Eye (tissue), 1 donor: ENCODE measurements at regions not wholly inside any gene's neighbourhood (a gene's known extent, or its start where the extent isn't known, plus 50 kb on each side); places are given as distances from the start of the nearest gene placed in this dataset.

Source experiments
- DNase-seq: peaks from one replicate; pipeline ENCODE4 v3.0.0-alpha.2; 2015

DNA sequence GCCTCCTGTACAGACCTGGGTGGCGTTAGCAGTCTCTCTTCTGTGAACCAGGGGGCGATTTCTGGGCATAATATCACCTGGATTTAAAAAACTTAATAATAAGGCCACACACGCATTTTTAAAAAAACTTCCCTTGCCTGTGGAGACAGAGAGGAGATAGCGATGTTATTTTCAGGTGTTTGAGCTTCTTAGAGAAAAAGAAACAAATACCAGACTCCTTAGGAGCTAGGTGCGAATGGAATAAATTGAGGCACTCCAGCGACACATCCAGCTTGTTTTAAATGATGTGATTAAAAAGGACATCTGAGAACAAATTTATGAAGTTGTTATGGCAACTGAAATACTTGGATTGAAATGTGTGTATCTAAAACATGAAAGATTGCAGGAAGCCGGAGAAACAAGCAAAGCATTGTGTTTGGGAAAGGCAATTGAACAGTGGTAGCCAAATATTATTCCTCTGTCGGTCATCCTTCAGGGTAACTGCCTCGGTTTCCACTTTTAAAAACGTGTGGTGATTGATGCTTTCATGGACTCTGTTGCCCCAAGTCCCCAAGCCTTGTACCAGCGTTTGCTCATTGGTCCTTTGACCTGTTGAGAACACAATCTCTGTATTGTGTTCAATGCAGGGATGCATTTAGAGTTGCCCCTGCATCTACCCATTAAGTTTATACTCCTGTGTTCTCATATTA, 158.7 kb downstream of the TM9SF2 start:
- peak; percentile 63 for DNase-seq

- peak; percentile 62 for DNase-seq
Observed at GRCh38 chr13:99659226-99659625, 158.0 kb downstream of the TM9SF2 start.

GRCh38 chr13:99658261-99658991, 157.2 kb downstream of the TM9SF2 start:
- DNase-seq: peak; percentile 94

- DNase-seq: no peak
Observed at GRCh38 chr13:99657848-99658260, 156.6 kb downstream of the TM9SF2 start.

DNA sequence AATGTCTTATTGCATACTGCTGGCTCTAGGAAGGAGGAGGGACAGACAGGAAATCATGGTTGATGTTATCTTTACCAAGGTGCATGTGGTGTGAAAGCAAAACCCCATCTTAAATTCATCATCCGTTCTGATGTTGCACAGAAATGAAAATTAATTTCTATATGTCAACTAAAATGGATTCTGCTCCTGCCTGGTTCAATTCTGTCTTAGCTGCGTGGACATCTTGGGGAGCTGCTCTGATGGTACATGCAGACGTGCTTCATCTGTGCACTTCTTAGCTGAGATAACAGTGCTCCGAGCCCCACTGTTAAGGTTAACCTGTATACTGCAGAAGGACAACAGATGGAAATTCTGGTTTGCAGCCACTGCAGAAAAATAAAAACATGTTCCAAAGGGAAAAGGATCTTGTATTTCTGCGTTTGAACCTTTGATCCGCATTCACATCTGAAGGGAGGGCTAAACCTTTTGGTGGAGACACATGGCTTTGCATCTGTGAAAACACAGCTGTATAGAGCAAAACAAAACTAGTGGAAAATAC, 155.6 kb downstream of the TM9SF2 start:
- peak; percentile 68 for DNase-seq

- peak; percentile 95 for DNase-seq
Observed at GRCh38 chr13:99656092-99656745, 154.9 kb downstream of the TM9SF2 start.

GRCh38 chr13:99655351-99656091, 154.2 kb downstream of the TM9SF2 start:
- no peak for DNase-seq

DNA sequence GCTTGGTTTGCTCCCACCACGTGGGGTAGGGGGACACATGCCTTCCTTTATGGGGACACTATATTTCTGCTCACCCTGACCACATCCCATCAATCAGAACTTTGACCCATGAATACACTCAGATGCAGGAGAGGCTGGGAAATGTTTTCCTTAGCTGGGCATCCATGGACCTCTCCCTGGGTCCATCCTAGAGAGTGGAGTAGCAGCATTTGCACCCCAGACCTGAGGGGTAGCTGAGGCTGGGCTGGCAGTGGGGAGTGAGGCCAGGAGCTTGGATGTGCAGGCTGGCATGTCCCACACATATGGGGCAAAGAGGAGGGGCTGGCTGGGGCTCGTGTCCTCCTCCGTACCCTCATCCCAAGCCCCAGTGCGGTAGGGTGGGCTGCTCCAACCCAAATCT, 152.8 kb downstream of the TM9SF2 start:
- no peak for DNase-seq

DNA sequence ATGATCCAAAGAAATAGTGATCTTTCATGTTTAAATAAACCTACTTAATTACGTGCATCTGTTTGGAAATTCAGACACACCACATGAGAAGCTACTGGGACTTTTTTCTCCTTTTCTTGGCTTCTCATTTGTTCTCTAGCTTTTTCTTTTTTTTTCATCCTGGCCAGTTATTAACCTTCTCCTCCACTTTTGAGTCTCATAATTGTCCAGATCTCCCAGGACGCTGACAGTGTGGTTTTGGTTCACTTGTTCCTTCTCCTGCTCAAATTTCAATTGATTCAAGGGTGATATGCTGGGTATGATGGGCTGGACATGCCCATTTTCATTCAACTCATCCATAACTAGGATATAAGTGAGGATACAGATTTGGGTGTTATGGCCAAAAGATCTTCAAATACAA, 152.3 kb downstream of the TM9SF2 start:
- DNase-seq: no peak

DNA sequence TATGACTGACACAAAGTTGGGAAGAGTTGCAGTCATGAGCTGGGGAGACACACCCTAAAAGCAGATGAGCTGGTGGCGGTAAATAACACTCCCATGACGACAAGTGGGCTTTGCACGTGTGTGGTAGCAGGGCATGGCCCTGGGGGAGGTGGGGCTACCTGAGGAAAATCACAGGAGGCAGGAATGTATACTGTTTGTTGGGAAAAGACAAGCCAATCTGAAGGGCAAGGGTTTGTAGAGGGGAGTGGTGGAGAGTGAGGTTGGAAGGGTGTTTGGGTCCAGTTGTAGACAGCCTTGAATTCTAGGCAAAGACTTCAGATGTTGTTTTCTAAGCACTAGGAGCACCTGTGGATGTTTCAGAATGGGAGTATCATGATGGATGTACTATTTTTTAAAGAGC, 151.6 kb downstream of the TM9SF2 start:
- DNase-seq: no peak

DNA sequence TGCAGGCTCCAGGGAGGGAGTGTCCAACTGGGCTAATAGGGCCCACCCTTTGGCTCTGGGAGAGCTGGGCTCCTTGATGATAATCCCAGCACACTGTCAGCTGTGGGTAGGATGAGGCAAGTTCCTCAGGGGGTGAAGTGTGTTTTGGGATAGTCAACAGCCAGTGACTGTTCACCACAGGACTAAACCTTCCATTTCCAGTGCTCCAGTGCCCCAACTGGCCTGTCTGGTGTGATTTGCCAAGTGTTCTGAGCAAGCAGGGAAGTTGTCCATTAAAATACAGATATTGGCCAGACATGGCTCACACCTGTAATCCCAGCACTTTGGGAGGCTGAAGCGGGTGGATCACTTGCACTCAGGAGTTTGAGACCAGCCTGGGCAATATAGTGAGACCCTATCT, 150.9 kb downstream of the TM9SF2 start:
- no peak for DNase-seq

DNA sequence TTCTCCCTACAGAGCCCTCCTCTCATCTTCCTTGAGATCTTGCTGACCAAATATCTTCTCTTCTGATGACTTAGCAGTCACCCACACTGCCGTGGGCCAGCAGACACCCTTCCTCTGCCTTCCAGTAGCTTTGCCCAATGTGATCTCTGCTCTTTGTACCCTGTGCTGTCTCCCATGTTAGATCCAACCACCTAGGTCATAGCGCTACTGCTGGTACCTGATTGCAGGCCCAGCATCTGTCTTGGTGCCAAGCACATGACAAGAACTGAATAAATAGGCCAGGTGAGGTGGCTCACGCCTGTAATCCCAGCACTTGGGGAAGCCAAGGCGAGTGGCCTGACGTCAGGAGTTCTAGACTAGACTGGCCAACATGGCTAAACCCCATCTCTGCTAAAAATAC, 149.7 kb downstream of the TM9SF2 start:
- DNase-seq: no peak

GRCh38 chr13:99650410-99650809, 149.1 kb downstream of the TM9SF2 start:
- no peak for DNase-seq

GRCh38 chr13:99648927-99649326, 147.7 kb downstream of the TM9SF2 start:
- DNase-seq: no peak

DNA sequence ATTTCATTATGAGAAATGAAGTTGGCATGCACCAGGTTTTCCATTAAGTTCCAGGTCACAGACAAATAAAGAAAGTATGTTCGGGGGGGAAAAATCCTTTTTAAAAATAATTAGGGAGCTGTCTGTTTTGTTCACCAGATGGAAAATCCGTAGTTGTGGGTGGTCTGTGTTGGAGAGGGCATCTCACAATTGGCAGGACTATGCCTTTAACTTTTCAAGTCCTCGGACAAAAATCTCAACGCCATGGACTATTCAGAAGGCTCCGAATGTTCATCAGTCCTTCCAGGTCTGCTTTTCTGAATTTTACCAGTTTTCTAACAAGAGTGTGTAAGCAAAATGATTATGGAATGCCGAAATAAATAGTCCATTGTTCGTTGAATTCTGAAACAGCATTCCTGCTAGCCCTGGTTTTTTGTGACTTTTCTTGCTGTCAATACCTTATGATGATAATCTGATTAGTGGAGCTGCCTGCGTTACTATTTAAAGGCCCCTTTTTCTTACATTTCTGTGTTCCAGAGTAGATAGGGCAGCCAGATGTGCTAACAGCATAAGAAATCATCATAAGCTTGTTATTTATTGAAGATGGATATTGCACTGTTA, 146.9 kb downstream of the TM9SF2 start:
- DNase-seq: peak; percentile 85

DNA sequence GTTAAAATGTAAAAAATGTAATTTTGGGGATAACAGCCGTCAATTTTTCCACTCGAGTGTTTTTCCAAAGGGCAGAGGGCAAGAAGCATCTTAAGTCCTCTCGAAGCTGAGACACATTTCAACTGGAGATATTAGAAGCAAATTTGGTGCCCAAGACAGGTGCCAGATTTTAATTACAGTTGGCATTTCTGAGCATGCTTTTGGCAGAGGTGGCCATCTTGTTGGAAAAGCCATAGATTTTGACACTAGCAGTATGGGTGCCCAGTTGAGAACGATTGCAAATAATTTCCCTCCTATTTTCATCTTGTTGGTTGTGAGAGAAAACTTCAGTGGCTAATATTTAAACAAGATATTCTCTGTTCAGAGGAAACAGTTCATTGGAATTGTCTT, 146.3 kb downstream of the TM9SF2 start:
- DNase-seq: peak; percentile 56

DNA sequence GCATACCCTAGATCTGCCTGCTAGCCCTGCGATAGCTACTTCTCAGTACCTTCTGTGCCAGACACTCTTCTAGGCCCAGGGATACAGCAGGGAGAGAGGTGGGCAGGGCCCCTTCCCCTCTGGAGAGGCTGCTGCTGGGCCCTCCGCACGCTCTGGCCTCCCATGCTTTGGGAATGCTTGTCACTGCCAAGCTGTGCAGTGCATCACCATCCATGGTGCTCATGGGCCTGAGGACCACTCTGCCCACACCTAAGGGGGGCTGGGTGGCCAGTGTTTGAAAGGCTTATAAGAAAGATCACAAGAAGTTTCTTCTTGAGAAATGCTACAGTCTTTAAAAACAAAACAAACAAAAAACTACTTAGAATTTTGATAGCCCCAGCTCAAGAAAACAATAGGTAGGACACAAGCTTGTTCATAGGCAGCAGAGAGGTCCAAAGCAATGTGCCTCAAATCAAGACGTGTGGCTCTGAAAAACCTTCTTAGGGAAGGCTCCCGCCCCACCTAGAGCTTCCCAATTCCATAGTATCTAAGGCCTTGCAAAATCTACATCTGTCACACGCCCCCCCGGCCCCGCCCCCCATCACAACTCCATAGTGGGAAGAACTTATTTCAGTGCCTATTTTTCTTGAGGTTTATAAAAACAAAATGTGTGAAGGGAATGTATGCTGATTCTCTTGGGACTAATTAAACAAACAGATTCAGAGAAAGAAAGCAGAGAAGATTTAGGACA, 145.8 kb downstream of the TM9SF2 start:
- no peak for DNase-seq

- no peak for DNase-seq
Observed at GRCh38 chr13:99642841-99643240, 141.6 kb downstream of the TM9SF2 start.

GRCh38 chr13:99642006-99642405, 140.7 kb downstream of the TM9SF2 start:
- no peak for DNase-seq

- DNase-seq: no peak
Observed at GRCh38 chr13:99640260-99640659, 139.0 kb downstream of the TM9SF2 start.

- no peak for DNase-seq
Observed at GRCh38 chr13:99639126-99639525, 137.9 kb downstream of the TM9SF2 start.
